Mucosa of stomach (tissue), 1 donor: ENCODE measurements at regions not wholly inside any gene's neighbourhood (a gene's known extent, or its start where the extent isn't known, plus 50 kb on each side); places are given as distances from the start of the nearest gene placed in this dataset.
"Not testable (repeated sequence)": the region's sequence is repeated elsewhere in the genome, so short reads cannot be mapped to it uniquely, and the experiment has no call there.

Experiments
- H3K27me3 ChIP-seq: one replicate; pipeline ENCODE4 v1.7.0; 2013; ENCODE audit warnings: mild to moderate bottlenecking, low read length; ENCODE audit not compliant: control insufficient read depth, insufficient read depth
- H3K36me3 ChIP-seq: one replicate; pipeline ENCODE4 v1.7.0; 2013; ENCODE audit warnings: low read length; ENCODE audit not compliant: control insufficient read depth, insufficient read depth
- H3K4me1 ChIP-seq: one replicate; pipeline ENCODE4 v1.7.0; 2013; ENCODE audit warnings: mild to moderate bottlenecking, low read length; ENCODE audit not compliant: control insufficient read depth, insufficient read depth
- H3K4me3 ChIP-seq: one replicate; pipeline ENCODE4 v1.7.0; 2013; ENCODE audit warnings: low read length
- H3K9ac ChIP-seq: one replicate; pipeline ENCODE4 v1.7.0; 2013; ENCODE audit warnings: mild to moderate bottlenecking, low read length, moderate library complexity
- H3K9me3 ChIP-seq: one replicate; pipeline ENCODE4 v1.7.0; 2013; ENCODE audit warnings: mild to moderate bottlenecking, low read length, moderate library complexity; ENCODE audit not compliant: control insufficient read depth
- donor health status: Pancreatic carcinoma.

DNA sequence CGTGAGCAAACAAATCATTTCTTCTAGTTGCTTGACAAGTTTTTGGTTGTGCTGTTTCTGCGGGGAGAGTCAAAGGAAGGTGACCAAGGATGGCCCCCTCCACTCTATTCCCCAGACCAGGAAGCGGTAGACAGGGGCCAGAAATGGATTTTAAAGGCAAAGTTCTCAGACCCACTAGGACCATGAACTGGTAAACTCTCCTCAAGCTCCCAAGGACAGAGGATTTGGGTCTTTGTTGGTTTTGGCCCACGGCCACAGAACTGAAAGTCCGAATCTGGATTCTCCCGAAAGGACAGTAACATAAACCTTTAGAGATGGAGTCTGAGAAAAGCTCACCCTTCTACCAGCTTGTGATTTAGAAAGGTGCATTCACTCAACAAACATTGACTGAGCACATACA is 85.9 kb upstream of the C2CD4B start:
- Histone ChIP-seq H3K4me3 (no peak overlapping the region), H3K27me3 (no peaks in the 10 kb centered on the region), H3K9me3 (no peaks in the 10 kb centered on the region), H3K4me1 (no peaks in the 10 kb centered on the region), H3K9ac (no peak overlapping the region), H3K36me3 (no peaks in the 10 kb centered on the region)

DNA sequence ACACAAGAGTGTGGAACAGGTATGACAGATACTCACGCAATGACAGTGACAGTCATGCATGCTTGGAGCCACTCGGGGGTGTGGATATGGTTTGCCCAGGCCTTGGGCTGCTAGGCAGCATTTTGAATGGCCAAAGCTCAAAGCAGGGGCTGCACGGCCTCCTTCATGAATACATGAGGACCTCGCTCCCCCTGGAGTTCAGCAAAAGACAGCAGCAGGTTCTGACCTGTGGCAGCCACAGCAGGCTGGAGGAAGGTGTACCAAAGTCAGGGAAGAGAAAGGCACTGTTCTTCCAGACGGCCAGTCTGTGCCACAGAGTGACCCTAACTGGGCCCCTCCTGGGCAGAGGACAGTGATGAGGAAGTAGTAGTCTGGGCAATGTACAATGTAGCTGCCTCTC is 88.2 kb upstream of the C2CD4B start:
- no peaks in the 10 kb centered on the region for H3K27me3 ChIP-seq
- no peak overlapping the region for H3K4me3 ChIP-seq
- no peaks in the 10 kb centered on the region for H3K36me3 ChIP-seq
- no peaks in the 10 kb centered on the region for H3K9me3 ChIP-seq
- H3K4me1 ChIP-seq: no peaks in the 10 kb centered on the region
- no peak overlapping the region for H3K9ac ChIP-seq

DNA sequence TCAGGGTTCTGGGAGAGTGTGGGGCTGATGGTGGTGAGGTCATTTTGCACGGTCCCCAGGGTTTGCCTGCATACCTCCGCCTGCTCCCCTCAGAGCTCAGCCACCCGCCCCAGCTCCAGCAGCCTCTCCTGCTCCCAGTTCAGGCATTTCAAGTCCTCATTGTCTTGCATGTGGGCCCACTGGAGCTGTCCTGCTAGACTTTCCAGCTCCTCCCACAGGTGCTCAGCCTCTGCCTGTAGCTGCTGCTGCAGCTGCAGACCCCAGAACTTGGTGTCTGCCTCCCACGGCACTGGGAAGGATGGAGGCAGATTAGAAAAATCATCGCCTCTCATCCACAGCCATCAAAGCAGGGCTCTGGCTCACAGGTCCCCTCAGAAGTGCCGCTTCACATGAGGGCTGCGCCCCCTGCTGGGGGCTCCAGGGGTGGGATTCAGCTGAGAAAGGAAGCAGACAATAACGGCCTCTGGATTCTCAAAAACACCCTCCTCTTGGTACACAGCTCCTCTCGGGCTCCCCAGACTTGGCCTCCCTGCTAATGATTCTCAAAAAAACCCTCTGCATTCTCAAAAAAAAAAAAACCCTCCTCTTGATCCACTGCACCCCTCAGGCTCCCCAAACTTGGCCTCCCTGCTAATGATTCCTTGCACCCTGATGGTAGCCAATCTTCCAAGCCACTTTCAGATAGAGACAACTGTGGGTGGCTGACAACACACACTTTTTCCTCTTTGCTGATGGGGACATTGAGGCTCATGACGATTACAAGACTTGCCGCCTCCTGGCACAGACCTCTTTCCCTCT is 89.3 kb upstream of the C2CD4B start:
- H3K4me3 ChIP-seq: no peak overlapping the region
- no peaks in the 10 kb centered on the region for H3K27me3 ChIP-seq
- H3K9me3 ChIP-seq: no peaks in the 10 kb centered on the region
- no peak overlapping the region for H3K9ac ChIP-seq
- no peaks in the 10 kb centered on the region for H3K4me1 ChIP-seq
- H3K36me3 ChIP-seq: no peaks in the 10 kb centered on the region

DNA sequence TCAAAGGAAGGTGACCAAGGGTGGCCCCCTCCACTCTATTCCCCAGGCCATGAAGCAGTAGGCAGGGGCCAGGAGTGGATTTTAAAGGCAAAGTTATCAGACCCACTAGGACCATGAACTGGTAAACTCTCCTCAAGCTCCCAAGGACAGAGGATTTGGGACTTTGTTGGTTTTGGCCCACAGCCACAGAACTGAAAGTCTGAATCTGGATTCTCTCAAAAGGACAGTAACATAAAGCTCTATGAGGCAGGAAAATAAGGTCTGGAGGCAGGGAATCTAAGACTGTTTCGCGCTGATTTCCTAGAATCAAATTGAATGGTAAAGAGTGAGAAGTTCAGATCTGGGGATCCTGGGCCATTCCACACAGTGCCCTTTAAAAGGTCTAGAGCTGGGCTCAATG is 91.3 kb upstream of the C2CD4B start:
- H3K36me3 ChIP-seq, H3K4me3 ChIP-seq, H3K9ac ChIP-seq, H3K27me3 ChIP-seq, H3K4me1 ChIP-seq, H3K9me3 ChIP-seq: not testable (repeated sequence)

DNA sequence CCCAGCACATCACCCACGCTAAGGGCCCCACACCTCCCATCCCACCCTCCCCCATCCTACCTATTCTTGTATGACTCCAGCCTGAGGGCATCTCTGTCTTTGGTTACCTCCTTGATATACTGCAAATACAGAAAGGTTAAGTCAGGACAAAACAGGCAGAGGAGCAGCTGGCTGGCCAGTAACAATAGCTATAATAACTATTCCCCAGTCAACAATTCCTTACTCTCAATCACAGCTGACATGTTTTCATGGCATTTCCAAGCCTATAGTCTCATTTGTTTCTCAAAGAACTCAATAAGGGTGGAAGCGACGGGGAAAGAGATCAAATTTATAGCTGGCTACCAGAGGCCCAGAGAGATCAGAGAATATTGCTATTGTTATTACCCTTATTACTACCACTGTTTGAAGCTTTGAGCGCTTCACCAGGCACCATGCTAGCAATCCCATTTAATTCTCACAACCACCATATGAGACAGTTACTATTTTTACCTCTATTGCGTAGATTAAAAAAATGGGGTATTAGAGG is 93.0 kb upstream of the C2CD4B start:
- Histone ChIP-seq H3K4me1 (no peaks in the 10 kb centered on the region), H3K27me3 (no peaks in the 10 kb centered on the region), H3K9ac (no peak overlapping the region), H3K36me3 (no peaks in the 10 kb centered on the region), H3K4me3 (no peak overlapping the region), H3K9me3 (peaks cover 5% of the 10 kb centered on the region)

DNA sequence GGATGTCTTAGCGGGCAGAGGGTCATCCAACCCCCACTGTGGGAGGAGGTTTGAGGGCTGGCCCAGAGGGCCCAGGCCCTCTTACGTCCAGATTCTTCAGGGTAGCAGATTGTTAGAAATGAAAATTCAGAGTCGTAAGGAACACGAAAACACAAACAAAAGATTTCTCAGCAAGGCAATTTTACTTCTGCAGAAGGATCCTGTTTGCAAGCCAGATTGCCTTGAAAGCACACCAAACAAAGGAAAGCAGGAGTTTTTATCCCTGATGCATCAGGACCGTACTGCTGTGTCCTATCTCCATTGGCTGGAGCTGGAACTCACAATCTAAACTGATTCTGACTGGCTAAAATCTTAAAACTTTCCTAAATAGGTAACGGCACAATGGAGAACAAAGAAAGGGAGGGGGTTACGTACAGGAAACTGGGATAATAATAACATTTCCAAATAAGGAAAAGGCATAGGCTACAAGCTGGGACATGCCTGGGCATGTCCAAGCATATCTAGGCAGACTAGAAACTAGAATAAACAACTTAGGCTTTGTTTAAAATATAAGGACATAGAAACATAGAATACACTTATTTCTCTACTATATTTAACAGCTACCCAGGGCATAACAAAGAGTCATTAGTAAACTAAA is 97.3 kb upstream of the C2CD4B start:
- Histone ChIP-seq H3K27me3 (no peaks in the 10 kb centered on the region), H3K9me3 (peaks cover 5% of the 10 kb centered on the region), H3K4me3 (no peak overlapping the region)

DNA sequence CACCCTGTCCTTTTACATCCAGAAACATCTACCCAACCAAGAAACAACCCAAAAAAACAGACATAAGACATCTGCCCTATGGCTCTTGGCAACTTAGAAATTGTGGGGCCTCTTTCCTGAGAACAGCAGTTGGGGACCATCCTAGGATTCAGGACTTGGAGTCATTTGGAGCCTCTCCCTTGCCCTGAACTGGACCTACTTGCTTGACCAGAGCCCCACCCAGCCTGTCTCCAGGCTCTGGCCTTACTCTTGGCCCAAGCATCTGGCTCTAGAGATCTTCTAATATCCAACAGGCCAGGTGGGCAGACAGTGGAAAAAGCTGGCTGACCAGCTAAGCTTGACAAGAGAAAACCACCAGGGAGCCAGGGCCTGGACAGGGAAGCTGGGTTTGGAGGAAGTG is 99.1 kb upstream of the C2CD4B start:
- H3K9ac ChIP-seq: no peak overlapping the region

More for the DNA sequence above, 97.3 kb upstream of the C2CD4B start:
- no peak overlapping the region for H3K9ac ChIP-seq
- no peaks in the 10 kb centered on the region for H3K4me1 ChIP-seq
- H3K36me3 ChIP-seq: no peaks in the 10 kb centered on the region

DNA sequence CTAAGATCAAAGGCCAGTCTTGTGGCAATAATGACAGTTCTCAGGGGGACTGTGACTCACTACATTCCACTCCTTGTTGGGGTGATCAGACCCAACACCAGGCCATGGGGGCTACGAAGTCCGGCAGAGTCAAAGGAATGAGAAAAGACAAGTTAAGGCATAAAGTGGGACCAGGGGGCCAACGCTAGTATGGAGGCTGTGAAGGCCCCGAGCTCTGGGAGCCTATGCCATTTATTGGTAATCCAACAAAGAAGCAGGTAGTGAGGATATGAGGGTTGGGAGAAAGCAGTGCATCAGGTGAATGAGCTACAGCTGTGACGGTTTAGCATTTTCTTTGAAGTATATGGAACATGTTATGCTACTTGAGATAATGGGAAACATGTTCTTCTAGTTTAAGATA is 104.4 kb upstream of the C2CD4B start:
- H3K4me3 ChIP-seq: no peak overlapping the region
- no peaks in the 10 kb centered on the region for H3K36me3 ChIP-seq
- H3K9ac ChIP-seq: no peak overlapping the region
- H3K4me1 ChIP-seq: no peaks in the 10 kb centered on the region
- peaks cover 13% of the 10 kb centered on the region for H3K9me3 ChIP-seq
- H3K27me3 ChIP-seq: no peaks in the 10 kb centered on the region

More for the DNA sequence above, 99.1 kb upstream of the C2CD4B start:
- H3K27me3 ChIP-seq: no peaks in the 10 kb centered on the region
- H3K9me3 ChIP-seq: peaks cover 5% of the 10 kb centered on the region
- H3K36me3 ChIP-seq: no peaks in the 10 kb centered on the region
- H3K4me1 ChIP-seq: no peaks in the 10 kb centered on the region
- H3K4me3 ChIP-seq: no peak overlapping the region

DNA sequence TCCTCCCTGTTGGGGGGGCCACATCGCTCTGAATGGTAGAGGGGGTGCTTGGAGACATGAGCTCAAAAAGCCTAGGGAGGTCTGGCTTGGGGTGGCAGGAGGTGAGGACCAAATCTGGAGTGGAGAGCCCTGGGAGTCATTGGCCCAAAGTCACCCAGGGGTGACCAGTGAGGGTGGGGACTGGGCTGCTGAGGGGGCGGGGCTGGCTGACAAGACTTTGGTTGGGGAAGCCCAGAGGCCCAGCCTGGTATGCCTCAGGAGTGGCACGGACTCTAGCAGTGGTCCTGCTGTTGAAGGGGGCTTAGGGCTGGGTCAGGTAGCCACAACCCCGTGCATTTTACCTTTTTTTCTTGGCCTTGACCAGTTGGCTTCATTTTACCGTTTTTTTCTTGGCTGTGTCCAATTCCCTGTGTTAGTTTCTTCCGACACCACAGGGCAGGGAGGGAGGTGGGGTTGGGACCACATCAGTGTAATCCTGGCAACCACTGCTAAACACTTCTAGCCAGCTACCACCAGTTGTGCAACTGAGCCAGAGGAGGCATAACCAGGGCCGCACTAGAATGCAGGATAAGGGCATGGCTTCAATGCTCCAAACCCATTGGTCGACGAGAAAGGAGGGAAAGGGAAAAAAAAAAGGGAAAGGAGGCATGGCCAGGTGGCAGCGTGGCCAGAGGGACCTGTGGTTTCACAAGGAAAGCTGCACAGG is 105.3 kb upstream of the C2CD4B start:
- H3K9me3 ChIP-seq: peaks cover 13% of the 10 kb centered on the region
- no peak overlapping the region for H3K9ac ChIP-seq
- no peaks in the 10 kb centered on the region for H3K4me1 ChIP-seq
- H3K36me3 ChIP-seq: no peaks in the 10 kb centered on the region
- H3K4me3 ChIP-seq: no peak overlapping the region
- H3K27me3 ChIP-seq: no peaks in the 10 kb centered on the region

DNA sequence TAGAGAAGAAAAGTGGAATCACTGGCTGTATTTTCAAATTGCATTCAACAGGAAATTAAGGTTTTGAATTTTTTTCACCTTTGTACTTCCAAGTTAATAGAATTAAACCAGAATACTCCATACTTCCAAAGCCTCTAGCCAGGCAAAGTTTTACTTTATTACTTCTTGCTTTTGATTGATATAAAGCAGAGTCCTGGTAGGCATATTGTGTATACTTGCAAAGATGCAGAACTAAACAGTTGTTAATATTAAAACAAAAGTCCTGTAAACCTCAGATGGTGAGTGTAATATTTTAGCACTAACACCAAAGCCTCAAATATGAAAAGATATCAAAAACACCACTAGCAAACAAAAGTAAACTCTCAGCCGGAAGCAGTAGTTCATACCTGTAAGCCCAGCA is 107.2 kb upstream of the C2CD4B start:
- Histone ChIP-seq H3K36me3 (no peaks in the 10 kb centered on the region), H3K4me1 (no peaks in the 10 kb centered on the region), H3K4me3 (no peak overlapping the region), H3K27me3 (no peaks in the 10 kb centered on the region), H3K9ac (no peak overlapping the region), H3K9me3 (peaks cover 13% of the 10 kb centered on the region)

DNA sequence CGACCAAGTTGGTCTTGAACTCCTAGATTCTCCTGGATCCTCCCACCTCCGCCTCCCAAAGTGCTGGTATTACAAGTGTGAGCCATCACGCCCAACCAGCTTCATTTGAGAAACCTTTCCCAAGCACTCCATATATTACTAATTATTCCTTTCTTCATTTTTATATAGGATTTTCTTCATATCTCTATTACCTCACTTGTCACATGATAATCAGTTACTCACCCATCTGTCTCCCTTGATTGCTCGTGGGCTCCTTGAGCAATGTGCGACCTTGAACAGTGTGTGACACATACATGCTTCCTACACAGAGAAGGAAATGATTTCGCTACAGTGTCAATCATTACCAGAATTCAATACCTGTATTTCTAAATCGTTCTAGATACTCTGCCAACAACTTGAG is 110.7 kb upstream of the C2CD4B start:
- Histone ChIP-seq H3K9ac (no peak overlapping the region), H3K4me1 (no peaks in the 10 kb centered on the region), H3K36me3 (no peaks in the 10 kb centered on the region), H3K9me3 (no peaks in the 10 kb centered on the region), H3K27me3 (no peaks in the 10 kb centered on the region), H3K4me3 (no peak overlapping the region)

DNA sequence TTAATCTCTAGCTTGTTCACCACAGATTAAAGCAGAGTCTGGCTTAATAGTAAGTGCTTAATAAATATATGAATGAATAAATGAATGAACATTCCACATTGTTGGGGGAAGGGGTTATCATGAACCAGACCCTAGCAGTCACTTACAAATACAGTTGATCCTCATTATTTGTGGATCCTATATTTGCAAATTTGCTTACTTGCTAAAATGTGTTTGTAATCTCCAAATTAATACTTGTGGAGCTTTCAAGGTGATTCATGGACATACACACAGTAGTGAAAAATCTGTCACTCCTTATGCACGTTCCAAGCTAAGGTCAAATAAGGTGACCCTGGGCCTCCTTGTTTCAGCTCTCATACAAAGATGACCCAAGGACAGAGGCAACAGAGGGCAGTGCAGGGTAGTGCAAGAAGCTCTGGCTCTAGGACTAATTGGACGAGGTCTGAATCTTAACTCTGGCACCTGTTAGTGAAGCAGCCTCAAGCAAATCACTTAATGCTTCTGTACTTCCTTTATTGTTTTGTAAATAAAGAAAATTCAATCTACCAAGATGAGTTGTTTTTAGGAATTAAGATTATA is 112.8 kb upstream of the C2CD4B start:
- no peaks in the 10 kb centered on the region for H3K36me3 ChIP-seq
- no peak overlapping the region for H3K4me3 ChIP-seq
- no peak overlapping the region for H3K9ac ChIP-seq
- no peaks in the 10 kb centered on the region for H3K4me1 ChIP-seq
- no peaks in the 10 kb centered on the region for H3K9me3 ChIP-seq
- H3K27me3 ChIP-seq: no peaks in the 10 kb centered on the region
